GM12864 (cell line): ENCODE measurements at regions not wholly inside any gene's neighbourhood (a gene's known extent, or its start where the extent isn't known, plus 50 kb on each side); places are given as distances from the start of the nearest gene placed in this dataset.

Experiments
- DNase-seq: peaks from one replicate; pipeline ENCODE4 v3.0.0-alpha.2; 2011; ENCODE audit warnings: low read depth
- H3K4me3 ChIP-seq: 2 replicates; pipeline ENCODE4 v1.5.1; 2011; ENCODE audit warnings: mild to moderate bottlenecking, low read depth, low read length, control low read depth
- TF ChIP-seq, protein P1 (sequence below): IDR thresholded peaks from 2 replicates; pipeline ENCODE4 v1.5.1; 2011; ENCODE audit warnings: low read depth, mild to moderate bottlenecking, moderate library complexity, low read length, control low read depth, inconsistent platforms; ENCODE audit errors: missing control alignments

DNA sequence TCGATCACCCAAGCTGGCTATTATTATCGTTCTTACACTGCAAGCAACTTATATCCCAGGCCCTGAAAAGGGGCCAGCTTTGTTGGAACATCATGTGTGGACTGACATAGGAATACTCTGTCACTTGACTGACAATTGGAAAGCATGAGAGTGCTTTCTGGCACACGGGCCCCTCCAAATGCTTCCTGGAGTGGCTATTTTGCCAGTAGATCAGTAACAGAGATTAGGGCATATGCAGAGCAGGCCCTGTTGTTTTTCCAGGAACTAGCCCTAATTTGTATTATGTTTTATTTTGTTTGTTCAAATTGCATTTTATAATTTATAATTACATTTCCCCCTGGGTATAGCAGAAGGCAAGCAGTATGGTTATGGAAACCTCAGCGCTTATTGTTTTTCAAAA lies 170.1 kb upstream of the FRMD6 start:
- H3K4me3 ChIP-seq = no peak overlapping the region
- TF ChIP-seq, protein P1, sequence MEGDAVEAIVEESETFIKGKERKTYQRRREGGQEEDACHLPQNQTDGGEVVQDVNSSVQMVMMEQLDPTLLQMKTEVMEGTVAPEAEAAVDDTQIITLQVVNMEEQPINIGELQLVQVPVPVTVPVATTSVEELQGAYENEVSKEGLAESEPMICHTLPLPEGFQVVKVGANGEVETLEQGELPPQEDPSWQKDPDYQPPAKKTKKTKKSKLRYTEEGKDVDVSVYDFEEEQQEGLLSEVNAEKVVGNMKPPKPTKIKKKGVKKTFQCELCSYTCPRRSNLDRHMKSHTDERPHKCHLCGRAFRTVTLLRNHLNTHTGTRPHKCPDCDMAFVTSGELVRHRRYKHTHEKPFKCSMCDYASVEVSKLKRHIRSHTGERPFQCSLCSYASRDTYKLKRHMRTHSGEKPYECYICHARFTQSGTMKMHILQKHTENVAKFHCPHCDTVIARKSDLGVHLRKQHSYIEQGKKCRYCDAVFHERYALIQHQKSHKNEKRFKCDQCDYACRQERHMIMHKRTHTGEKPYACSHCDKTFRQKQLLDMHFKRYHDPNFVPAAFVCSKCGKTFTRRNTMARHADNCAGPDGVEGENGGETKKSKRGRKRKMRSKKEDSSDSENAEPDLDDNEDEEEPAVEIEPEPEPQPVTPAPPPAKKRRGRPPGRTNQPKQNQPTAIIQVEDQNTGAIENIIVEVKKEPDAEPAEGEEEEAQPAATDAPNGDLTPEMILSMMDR = no peak
- DNase-seq = no peak

DNA sequence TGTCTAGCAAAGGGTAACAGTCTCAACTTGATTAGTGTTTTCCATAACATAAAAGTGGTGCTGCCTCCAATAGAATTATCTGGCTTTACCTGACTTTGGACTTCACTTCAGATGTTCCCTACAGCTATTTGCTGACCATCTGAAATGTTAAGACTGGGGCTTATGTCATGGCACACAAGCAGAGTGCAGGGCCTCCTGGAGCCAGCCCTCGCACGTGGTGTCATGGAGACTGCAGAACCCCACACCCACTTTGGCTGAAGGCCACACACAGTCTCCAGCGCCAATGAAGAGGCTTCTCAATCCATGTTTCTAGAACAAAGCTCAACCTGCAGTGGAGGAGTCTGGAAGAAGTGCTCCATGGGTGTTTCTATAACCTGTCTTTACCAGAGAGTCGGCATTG lies 169.6 kb upstream of the FRMD6 start:
- no peak for DNase-seq
- no peak overlapping the region for H3K4me3 ChIP-seq
- TF ChIP-seq, protein P1 = no peak

DNA sequence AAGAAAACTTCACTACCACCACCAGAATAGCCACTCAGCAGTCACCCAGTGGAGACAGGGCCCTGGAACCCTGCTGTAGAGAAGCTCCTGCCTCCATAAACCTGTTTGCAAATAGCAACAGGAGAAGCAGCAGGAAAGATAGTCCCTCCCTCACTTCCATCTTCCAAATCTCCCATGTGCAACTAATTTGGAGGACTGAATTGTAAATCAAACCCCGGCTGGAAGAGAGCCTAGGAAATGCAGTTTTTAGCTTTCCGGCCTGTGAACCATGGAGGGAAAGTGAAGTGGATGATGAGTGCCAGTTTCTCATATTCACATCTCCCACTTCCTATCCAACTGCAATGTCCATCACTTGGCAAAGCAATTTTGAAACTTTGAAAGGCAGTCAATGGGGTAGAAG lies 167.2 kb upstream of the FRMD6 start:
- TF ChIP-seq, protein P1 = no peak
- H3K4me3 ChIP-seq = no peak overlapping the region
- DNase-seq = no peak

DNA sequence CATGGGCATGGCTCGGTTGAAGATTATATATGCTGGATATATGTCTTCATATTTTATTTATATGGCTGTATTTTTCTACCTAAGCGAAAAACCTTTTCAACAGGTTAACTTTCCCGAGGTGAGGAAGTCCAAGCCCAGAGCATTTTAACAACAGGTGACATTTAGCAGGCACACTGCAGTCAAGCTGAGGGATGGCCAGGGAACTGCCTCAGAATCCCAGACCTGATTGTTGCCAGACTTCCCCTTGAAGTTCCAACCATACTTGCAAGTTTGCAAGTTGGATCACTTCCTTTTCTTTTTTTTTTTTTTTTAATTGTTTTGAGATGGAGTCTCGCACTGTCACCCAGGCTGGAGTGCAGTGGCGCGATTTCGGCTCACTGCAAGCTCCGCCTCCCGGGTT lies 166.0 kb upstream of the FRMD6 start:
- no peak overlapping the region for H3K4me3 ChIP-seq
- TF ChIP-seq, protein P1 = no peak
- DNase-seq = no peak

DNA sequence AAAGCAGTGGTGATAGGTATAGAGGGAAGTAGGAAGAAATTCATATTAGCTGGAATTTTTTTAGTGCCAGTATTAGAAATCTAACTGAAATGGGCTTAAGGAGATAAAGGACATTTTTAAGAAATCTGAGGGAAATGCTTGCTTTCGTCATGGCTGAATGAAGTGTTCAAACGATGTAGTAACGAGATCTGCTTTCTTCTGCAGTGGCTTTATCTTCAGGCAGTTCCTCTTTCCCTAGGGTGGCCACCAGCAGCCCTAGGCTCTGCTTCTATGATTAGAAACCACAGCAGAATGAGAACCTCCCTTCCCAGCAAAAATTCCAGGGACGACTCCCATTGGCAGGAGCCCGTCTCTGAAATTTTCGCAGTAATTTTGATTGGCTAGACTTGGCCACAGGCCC lies 163.9 kb upstream of the FRMD6 start:
- TF ChIP-seq, protein P1 = no peak
- DNase-seq = no peak
- H3K4me3 ChIP-seq = no peak overlapping the region

DNA sequence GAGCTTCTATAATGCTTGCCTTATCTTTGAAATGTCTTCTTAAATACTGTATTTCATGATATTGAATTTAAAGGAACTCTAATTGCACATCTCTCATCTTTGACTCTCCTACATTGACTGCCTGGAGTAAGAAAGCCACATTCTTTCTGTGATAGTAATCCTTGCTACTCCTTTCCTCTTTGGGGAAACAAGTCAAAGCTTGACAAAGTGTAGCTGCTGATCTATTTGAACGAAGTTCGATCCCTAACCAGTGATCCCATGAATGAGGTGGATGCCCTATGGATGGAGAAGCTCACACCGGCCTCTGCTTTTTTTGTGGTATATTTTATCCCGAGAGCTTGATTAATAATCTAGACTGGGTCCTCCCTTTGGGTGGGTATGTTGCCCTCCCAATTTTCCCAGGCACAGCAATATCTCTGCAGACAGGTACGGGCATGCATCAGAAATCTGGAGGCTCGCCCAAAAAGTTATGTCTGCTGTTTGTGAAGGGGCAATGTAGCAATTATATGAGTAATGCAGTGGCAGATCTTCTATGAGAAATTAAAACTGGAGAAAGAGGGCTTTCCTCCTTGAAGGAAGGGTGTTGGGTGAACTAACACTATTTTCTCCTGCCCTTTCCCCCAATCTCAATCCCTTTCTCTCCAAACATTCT lies 163.0 kb upstream of the FRMD6 start:
- TF ChIP-seq, protein P1 = no peak
- DNase-seq = no peak
- no peak overlapping the region for H3K4me3 ChIP-seq

- no peak for DNase-seq
- TF ChIP-seq, protein P1 = no peak
- no peak overlapping the region for H3K4me3 ChIP-seq
Observed at GRCh38 chr14:51490205-51490604, 161.5 kb upstream of the FRMD6 start.
